BJ (cell line): ENCODE measurements at regions not wholly inside any gene's neighbourhood (a gene's known extent, or its start where the extent isn't known, plus 50 kb on each side); places are given as distances from the start of the nearest gene placed in this dataset.
A peak's percentile ranks its signal among the peaks of the same experiment; 100 is the strongest.

Source experiments
- CTCF ChIA-PET: fragments of 350-600 bp; formaldehyde crosslinking; extraction: SDS; loops from one replicate; lab custom pipeline; 2021; ENCODE audit warnings: antibody characterized with exemption, inconsistent platforms; lab: Yijun Ruan, JAX
- POLR2A ChIA-PET: fragments of 300-600 bp; sonication (Branson Sonifier 250); formaldehyde crosslinking; extraction: SDS; loops from one replicate; lab custom pipeline; 2021; ENCODE audit warnings: antibody characterized with exemption; lab: Charles Lee
- DNase-seq: peaks from one replicate; pipeline ENCODE4 v3.0.0-alpha.2; 2011; ENCODE audit warnings: low read depth
- H3K27me3 ChIP-seq: 2 replicates; pipeline ENCODE4 v1.6.0; 2011; ENCODE audit warnings: low read length; ENCODE audit not compliant: control insufficient read depth, insufficient read depth
- H3K36me3 ChIP-seq: 2 replicates; pipeline ENCODE4 v1.5.1; 2011; ENCODE audit warnings: low read length; ENCODE audit not compliant: control insufficient read depth, insufficient read depth
- H3K4me3 ChIP-seq: 2 replicates; pipeline ENCODE4 v1.5.1; 2011; ENCODE audit warnings: low read depth, mild to moderate bottlenecking, control low read depth, low read length
- TF ChIP-seq, protein P1 (sequence below): IDR thresholded peaks from 2 replicates; pipeline ENCODE4 v1.5.1; 2011; ENCODE audit warnings: low read depth, mild to moderate bottlenecking, control low read depth, inconsistent platforms, low read length, moderate library complexity; ENCODE audit not compliant: insufficient read depth

DNA sequence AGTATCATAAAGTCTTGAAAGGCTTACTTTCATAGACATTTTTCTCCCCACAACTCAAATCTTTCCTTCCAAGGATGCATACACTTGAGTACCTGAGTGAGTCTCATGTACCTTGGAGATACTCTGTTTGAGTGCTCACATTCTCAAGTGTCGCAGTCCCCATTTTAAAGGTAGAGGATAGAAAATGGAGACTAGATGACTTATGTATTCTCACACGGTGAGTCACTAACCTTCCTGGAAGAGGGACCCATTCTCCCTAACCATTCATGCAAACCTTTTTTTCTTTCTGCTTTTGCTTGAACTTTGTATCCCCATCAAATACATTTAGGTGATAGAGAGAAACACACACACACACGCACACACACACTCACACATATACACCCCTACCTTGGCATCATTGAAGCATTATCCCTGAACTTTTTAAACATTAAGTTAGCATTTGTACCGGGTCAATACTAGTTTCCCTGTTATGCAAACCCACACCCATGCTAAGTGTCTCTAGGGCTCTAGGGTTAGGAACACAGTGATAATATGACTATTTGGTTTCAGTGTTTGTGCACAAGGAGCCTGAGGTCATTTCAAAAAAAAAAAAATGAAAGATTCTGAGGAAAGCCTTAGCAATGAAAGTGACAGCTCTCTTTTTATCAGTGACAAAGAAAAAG is 236.2 kb downstream of the IKZF2 start:
- H3K27me3 ChIP-seq: no peaks in the 10 kb centered on the region
- TF ChIP-seq, protein P1, sequence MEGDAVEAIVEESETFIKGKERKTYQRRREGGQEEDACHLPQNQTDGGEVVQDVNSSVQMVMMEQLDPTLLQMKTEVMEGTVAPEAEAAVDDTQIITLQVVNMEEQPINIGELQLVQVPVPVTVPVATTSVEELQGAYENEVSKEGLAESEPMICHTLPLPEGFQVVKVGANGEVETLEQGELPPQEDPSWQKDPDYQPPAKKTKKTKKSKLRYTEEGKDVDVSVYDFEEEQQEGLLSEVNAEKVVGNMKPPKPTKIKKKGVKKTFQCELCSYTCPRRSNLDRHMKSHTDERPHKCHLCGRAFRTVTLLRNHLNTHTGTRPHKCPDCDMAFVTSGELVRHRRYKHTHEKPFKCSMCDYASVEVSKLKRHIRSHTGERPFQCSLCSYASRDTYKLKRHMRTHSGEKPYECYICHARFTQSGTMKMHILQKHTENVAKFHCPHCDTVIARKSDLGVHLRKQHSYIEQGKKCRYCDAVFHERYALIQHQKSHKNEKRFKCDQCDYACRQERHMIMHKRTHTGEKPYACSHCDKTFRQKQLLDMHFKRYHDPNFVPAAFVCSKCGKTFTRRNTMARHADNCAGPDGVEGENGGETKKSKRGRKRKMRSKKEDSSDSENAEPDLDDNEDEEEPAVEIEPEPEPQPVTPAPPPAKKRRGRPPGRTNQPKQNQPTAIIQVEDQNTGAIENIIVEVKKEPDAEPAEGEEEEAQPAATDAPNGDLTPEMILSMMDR: no peak
- ChIA-PET CTCF (interaction anchor here (0.9 to 1.1 kb wide), 2 partner anchors 237 to 238 kb away, joined by 3 read pairs; no protein-coding TSS in a partner anchor), POLR2A (no interaction called here)
- H3K36me3 ChIP-seq: no peaks in the 10 kb centered on the region
- no peak overlapping the region for H3K4me3 ChIP-seq
- DNase-seq: no peak

DNA sequence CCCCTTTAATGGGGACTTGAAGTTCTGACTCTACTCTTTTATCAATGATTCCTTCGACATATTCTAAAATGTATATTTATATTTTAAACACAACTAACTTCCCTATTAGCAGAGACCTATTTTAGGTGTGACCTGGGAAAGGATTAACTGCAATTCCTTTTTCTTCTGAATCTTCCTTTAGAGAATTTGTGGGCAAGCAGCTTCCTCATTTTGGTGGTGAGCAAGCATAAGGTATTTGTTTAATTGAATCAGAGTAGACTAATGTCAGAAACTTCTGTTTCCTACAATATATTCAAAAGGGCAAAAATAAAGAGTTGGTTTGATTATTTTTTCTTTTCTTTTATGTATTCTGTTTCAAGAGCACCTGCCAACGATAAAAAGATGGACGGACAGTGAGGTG is 237.0 kb downstream of the IKZF2 start:
- Histone ChIP-seq H3K27me3 (no peaks in the 10 kb centered on the region), H3K4me3 (no peak overlapping the region), H3K36me3 (no peaks in the 10 kb centered on the region)
- TF ChIP-seq, protein P1: no peak
- ChIA-PET POLR2A (no interaction called here), CTCF (no interaction called here)
- no peak for DNase-seq

DNA sequence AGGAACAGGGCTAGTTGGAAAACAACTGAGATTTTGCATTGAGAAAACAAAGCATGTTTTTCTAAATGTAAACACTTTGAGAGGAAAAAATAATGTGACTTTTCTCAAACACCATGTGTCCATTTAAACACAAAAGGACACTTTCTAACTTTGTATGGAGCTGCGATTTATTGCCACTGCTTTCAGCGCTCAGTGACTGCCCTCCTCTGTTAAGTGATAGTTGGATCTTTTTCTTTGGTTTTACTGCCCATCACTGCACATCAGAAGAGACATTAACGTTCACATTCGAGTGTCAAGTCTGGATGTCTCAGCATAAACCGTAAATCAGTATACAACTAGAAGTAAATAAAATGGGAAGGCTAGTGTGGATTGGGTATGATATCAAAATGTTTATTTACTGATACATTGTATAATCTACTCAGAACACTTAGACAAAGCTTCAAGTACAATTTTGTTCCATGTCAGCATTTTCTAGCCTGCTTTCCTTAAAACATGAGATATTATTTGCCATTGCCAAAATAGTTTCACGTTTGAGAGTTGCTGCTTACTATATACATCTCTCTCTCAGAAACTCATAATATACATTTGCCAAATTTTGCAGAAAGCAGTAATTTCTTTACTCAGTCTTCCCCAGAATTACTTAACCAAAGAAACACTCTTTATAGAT is 237.6 kb downstream of the IKZF2 start:
- ChIA-PET POLR2A (no interaction called here), CTCF (no interaction called here)
- TF ChIP-seq, protein P1: no peak
- no peaks in the 10 kb centered on the region for H3K36me3 ChIP-seq
- H3K27me3 ChIP-seq: no peaks in the 10 kb centered on the region
- H3K4me3 ChIP-seq: no peak overlapping the region
- no peak for DNase-seq

DNA sequence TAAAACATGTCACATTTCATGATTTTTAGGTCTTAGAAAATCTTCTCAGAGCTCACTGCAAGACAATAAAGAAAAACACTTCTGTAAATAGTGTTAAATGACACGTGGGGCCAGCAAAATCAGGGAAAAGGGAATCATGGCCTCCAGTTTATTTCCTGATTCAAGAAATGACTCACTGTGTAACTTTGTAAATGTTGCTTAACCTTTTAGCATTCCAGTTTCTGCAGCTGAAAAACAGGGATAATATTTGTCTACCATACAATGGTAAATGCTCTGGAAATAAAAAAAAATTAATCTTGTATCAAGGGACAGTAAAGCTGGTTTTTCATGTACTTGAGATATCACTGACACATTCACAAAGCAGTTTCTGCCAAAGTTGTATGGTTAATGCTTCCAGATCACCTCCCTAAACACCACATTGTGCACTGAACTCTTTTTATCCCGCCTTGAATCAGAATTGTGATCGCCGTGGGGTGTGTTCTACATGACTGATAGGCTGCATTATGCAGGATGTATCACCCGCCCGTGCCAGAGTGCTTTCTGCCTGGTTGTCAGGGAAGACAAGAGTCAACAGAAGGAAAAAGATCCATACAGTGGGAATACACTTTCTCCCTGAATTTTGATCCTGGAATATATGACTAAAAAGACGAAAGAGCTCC is 238.8 kb downstream of the IKZF2 start:
- no peaks in the 10 kb centered on the region for H3K36me3 ChIP-seq
- DNase-seq: peak; percentile 45
- no peaks in the 10 kb centered on the region for H3K27me3 ChIP-seq
- ChIA-PET POLR2A (no interaction called here), CTCF (interaction anchor here (1.0 kb wide), 1 partner anchor 41 kb away, joined by 3 read pairs; no protein-coding TSS in a partner anchor)
- TF ChIP-seq, protein P1: no peak
- no peak overlapping the region for H3K4me3 ChIP-seq

DNA sequence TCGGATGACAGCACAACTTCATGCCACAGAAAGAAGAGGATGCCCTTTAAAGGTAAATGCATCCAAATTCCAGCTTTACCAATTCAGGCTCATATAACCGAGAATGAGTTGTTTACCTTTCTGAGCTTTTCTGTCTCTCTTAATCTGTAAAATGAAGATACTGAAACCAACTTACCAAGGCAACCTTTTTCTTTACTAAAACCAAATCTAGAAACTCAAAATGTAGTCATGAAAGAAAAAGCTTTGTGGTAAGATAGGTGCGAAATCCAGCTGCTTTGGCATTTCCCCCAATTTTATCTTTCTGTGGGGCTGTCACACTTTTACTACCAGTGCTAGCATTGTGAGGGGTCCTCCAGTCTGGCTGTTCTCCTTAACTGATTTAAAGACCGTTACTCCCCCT is 240.4 kb downstream of the IKZF2 start:
- ChIA-PET POLR2A (no interaction called here), CTCF (no interaction called here)
- no peak for DNase-seq
- Histone ChIP-seq H3K27me3 (no peaks in the 10 kb centered on the region), H3K36me3 (no peaks in the 10 kb centered on the region), H3K4me3 (no peak overlapping the region)
- TF ChIP-seq, protein P1: no peak
